Testis (tissue), 2 donors: ENCODE measurements at regions not wholly inside any gene's neighbourhood (a gene's known extent, or its start where the extent isn't known, plus 50 kb on each side); places are given as distances from the start of the nearest gene placed in this dataset.
"Not testable (repeated sequence)": the region's sequence is repeated elsewhere in the genome, so short reads cannot be mapped to it uniquely, and the experiment has no call there.

Experiments
- DNase-seq: peaks from one replicate; pipeline ENCODE4 v3.0.0-alpha.2; 2019
- H3K27ac ChIP-seq, 2 donors: fragments of 200-600 bp; sonication (generic); one replicate each; pipeline ENCODE4 v1.5.1; 2019
- H3K27me3 ChIP-seq: fragments of 200-600 bp; sonication (generic); one replicate; pipeline ENCODE4 v1.5.1; 2019
- H3K36me3 ChIP-seq: fragments of 200-600 bp; sonication (generic); one replicate; pipeline ENCODE4 v1.5.1; 2017; ENCODE audit warnings: low read depth; ENCODE audit errors: missing control alignments
- H3K4me1 ChIP-seq: fragments of 200-600 bp; sonication (generic); one replicate; pipeline ENCODE4 v1.5.1; 2019
- H3K4me3 ChIP-seq, 2 donors: fragments of 200-600 bp; sonication (generic); one replicate each; pipeline ENCODE4 v1.5.1; 2017 to 2019
- H3K9me3 ChIP-seq: fragments of 200-600 bp; sonication (generic); one replicate; pipeline ENCODE4 v1.5.1; 2017
- POLR2A ChIP-seq: fragments of 450-650 bp; IDR thresholded peaks from one replicate; pipeline ENCODE4 v1.6.1; 2017; ENCODE audit warnings: antibody characterized with exemption, mild to moderate bottlenecking, moderate library complexity
- WGBS, 2 donors: methylation state at CpG; one replicate each; pipeline ENCODE4 v1.1.5; 2018; 5-methylcytosine and 5-hydroxymethylcytosine counted together
- intact Hi-C: fragments of 100-400 bp; cut with DNase I; formaldehyde crosslinking; loops from one replicate; pipeline ENCODE4 v1.15.1; 2023; ENCODE audit warnings: low total_unique reads
- TF ChIP-seq, protein P1 (sequence below), 3 experiments: fragments of 450-650 bp in 2 of 3; fragments of 200-600 bp in 1 of 3; sonication (generic) in 1 of 3; IDR thresholded peaks; one replicate each; pipeline ENCODE4 v1.5.1; 2016 to 2019; ENCODE audit warnings: antibody characterized with exemption in 3 of 3, mild to moderate bottlenecking in 2 of 3, moderate library complexity in 1 of 3

DNA sequence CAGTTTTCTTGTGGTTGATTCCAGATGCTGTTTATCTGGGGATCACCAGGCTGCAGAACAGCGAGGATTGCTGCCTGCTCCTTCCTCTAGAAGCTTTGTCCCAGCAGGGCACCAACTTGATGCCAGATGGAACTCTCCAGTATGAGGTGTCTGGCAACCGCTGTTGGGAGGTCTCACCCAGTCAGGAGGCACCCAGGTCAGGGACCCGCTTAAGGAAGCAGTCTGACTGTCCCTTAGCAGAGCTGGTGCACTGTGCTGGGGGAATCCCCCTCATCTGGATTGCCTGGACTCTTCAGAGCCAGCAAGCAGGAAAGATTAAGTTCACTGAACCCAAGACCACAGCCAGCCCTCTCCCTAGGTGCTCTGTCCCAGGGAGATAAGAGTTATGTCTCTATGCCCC is 1165.2 kb downstream of the FSCB start:
- no peaks in the 10 kb centered on the region for H3K4me1 ChIP-seq
- H3K27ac ChIP-seq, result no peak overlapping the region
- DNase-seq, result no peak
- H3K27me3 ChIP-seq, result no peaks in the 10 kb centered on the region
- WGBS, 2 donors, result 75 to 86% methylated on average over 3 of the region's 3 CpGs
- H3K36me3 ChIP-seq, result no peaks in the 10 kb centered on the region
- no peaks in the 10 kb centered on the region for H3K9me3 ChIP-seq
- TF ChIP-seq POLR2A, result no peak
- TF ChIP-seq, protein P1, sequence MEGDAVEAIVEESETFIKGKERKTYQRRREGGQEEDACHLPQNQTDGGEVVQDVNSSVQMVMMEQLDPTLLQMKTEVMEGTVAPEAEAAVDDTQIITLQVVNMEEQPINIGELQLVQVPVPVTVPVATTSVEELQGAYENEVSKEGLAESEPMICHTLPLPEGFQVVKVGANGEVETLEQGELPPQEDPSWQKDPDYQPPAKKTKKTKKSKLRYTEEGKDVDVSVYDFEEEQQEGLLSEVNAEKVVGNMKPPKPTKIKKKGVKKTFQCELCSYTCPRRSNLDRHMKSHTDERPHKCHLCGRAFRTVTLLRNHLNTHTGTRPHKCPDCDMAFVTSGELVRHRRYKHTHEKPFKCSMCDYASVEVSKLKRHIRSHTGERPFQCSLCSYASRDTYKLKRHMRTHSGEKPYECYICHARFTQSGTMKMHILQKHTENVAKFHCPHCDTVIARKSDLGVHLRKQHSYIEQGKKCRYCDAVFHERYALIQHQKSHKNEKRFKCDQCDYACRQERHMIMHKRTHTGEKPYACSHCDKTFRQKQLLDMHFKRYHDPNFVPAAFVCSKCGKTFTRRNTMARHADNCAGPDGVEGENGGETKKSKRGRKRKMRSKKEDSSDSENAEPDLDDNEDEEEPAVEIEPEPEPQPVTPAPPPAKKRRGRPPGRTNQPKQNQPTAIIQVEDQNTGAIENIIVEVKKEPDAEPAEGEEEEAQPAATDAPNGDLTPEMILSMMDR (IDR thresholded peaks at IDR 0.05), result no peak
- intact Hi-C loops, result no loop called here
- H3K4me3 ChIP-seq, result no peak overlapping the region

DNA sequence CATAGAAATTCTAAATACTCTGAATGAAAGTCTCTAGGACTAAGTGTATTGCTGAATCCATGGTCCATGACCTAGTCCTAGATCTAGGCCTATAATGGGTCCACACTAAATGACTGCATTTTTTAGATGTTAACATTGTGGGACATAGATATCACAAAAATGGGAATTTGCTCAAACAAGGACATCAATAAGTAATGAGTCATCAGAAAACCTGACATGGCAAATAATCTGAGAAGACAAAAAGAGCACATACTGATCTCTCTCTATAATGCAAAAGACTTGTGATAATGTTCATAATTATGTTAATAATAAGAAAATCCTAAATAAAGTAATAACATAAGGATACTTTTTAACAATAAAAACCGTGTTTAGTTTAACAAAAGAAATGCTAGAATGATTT is 1168.4 kb downstream of the FSCB start:
- no peaks in the 10 kb centered on the region for H3K27me3 ChIP-seq
- intact Hi-C loops, result no loop called here
- DNase-seq, result no peak
- TF ChIP-seq, protein P1 (IDR thresholded peaks at IDR 0.05), result no peak
- TF ChIP-seq POLR2A, result no peak
- no peak overlapping the region for H3K27ac ChIP-seq
- no peak overlapping the region for H3K4me3 ChIP-seq
- no peaks in the 10 kb centered on the region for H3K9me3 ChIP-seq
- WGBS, 2 donors, result 53 to 63% methylated on average over 1 of the region's 1 CpG
- H3K4me1 ChIP-seq, result no peaks in the 10 kb centered on the region
- H3K36me3 ChIP-seq, result no peaks in the 10 kb centered on the region

DNA sequence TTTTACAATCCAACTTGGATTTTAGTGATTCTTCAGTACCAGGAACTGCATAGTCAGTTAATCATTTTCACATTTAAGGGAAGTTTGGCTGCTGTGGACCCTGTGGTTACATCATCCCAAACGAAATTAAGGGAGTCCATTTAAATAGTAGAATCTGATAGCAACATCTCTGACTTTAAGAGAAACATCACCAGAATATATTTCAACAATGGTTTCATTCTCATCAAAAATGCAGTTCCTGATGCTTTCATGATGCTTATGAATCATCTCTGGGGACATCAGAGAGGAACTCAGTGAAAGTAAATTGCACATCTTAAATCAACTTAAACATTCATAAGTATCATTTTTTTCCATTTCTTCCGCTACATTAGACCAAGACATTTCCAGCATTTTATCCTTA is 1170.7 kb downstream of the FSCB start:
- Histone ChIP-seq H3K4me3 (no peak overlapping the region), H3K27ac (no peak overlapping the region), H3K9me3 (no peaks in the 10 kb centered on the region), H3K4me1 (no peaks in the 10 kb centered on the region), H3K27me3 (no peaks in the 10 kb centered on the region), H3K36me3 (no peaks in the 10 kb centered on the region)
- intact Hi-C loops, result no loop called here
- TF ChIP-seq, protein P1 (IDR thresholded peaks at IDR 0.05), result no peak
- TF ChIP-seq POLR2A, result no peak
- 68 to 78% methylated on average over 2 of the region's 2 CpGs for WGBS, 2 donors
- DNase-seq, result no peak

DNA sequence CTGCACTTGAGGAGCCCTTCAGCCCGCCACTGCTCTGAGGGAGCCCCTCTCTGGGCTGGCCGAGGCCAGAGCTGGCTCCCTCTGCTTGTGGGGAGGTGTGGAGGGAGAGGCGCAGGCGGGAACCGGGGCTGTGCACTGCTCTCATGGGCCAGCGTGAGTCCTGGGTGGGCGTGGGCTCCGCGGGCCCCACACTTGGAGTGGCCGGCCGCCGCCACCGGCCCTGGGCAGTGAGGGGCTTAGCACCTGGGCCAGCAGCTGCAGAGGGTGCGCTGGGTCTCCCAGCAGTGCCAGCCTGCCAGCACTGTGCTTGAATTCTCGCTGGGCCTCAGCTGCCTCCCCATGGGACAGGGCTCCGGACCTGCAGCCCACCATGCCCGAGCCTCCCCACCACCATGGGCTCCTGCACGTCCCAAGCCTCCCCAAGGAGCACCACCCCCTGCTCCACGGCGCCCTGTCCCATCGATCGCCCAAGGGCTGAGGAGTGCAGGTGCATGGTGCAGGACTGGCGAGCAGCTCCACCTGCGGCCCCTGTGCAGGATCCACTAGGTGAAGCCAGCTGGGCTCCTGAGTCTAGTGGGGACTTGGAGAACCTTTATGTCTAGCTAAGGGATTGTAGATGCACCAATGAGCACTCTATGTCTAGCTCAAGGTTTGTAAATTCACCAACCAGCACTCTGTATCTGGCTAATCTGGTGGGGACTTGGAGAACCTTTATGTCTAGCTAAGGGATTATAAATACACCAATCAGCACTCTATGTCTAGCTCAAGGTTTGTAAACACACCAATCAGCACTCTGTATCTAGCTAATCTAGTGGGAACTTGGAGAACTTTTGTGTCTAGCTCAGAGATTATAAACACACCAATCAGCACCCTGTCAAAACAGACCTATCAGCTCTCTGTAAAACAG is 1180.3 kb downstream of the FSCB start:
- H3K4me3 ChIP-seq, H3K9me3 ChIP-seq, H3K4me1 ChIP-seq, H3K27me3 ChIP-seq, intact Hi-C loops, H3K36me3 ChIP-seq, H3K27ac ChIP-seq, DNase-seq: not testable (repeated sequence)
- WGBS, 2 donors, result 64 to 91% methylated on average over 6 to 24 of the region's 24 CpGs

DNA sequence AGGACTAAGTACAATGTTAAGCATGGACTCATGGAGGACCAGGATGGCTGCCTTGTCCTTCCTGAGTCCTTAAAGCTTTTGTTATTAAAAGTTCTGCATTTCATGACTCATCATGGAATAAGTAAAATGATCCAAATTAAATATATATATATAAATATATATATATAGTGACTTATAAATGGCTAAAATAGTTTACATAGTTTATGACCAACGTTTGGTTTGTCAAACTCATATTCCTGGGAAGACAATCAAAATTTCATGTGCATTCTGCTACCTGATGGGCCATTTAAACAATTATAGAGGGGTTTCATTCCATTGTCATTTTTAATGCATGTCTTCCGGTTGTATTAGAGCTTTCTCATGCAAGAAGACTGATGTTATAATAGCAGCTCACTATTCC is 1190.7 kb downstream of the FSCB start:
- no peaks in the 10 kb centered on the region for H3K9me3 ChIP-seq
- no peak overlapping the region for H3K27ac ChIP-seq
- no peaks in the 10 kb centered on the region for H3K4me1 ChIP-seq
- 81 to 84% methylated on average over 2 of the region's 2 CpGs for WGBS, 2 donors
- intact Hi-C loops, result no loop called here
- H3K4me3 ChIP-seq, result no peak overlapping the region
- DNase-seq, result no peak
- TF ChIP-seq, protein P1 (IDR thresholded peaks at IDR 0.05), result no peak
- TF ChIP-seq POLR2A, result no peak
- H3K27me3 ChIP-seq, result no peaks in the 10 kb centered on the region
- H3K36me3 ChIP-seq, result no peaks in the 10 kb centered on the region
